ENCODE measurements at regions not wholly inside any gene's neighbourhood (a gene's known extent, or its start where the extent isn't known, plus 50 kb on each side); places are given as distances from the start of the nearest gene placed in this dataset.

- Histone ChIP-seq H3K4me3 (ENCODE audit: low read length, poor library complexity, severe bottlenecking) (peak overlapping the region; percentile 2), H3K9ac (ENCODE audit: low read depth, low read length, poor library complexity, severe bottlenecking) (peak overlapping the region; percentile 38), H3K79me2 (ENCODE audit: insufficient read depth, low read length) (no peaks in the 10 kb centered on the region), H4K20me1 (ENCODE audit: insufficient read depth, low read length, poor library complexity, severe bottlenecking) (no peaks in the 10 kb centered on the region), H3K4me2 (ENCODE audit: low read depth, low read length, poor library complexity, severe bottlenecking) (peak overlapping the region; percentile 33), H3K9me2 (replicated peaks; ENCODE audit: low read depth, low read length) (no peaks in the 10 kb centered on the region), H3K36me3 (ENCODE audit: insufficient read depth, low read length) (no peaks in the 10 kb centered on the region), H3K4me1 (ENCODE audit: insufficient read depth, low read length, poor library complexity, severe bottlenecking) (peaks cover 60% of the 10 kb centered on the region), H3K27me3 (ENCODE audit: insufficient read depth, low read length, poor library complexity, severe bottlenecking) (no peaks in the 10 kb centered on the region), H2AFZ (ENCODE audit: low read length) (peak overlapping the region; percentile 57), H3K9me3 (ENCODE audit: insufficient read depth, low read depth, low read length) (no peaks in the 10 kb centered on the region), H3F3A (ENCODE audit: low read depth) (no peaks in the 10 kb centered on the region)
- TF ChIP-seq CTCF (conservative IDR thresholded peaks at IDR 0.05; ENCODE audit: low read length) (no peak), EZH2phosphoT487 (IDR thresholded peaks at IDR 0.05; ENCODE audit: borderline replicate concordance) (no peak)
These were observed 68.4 kb upstream of the RTN4 start for GRCh38 chr2:55118643-55119083.

- no peaks in the 10 kb centered on the region for H4K20me1 ChIP-seq (ENCODE audit: insufficient read depth, low read length, poor library complexity, severe bottlenecking)
- no peak overlapping the region for H3K4me3 ChIP-seq (ENCODE audit: low read length, poor library complexity, severe bottlenecking)
- H3K9ac ChIP-seq (ENCODE audit: low read depth, low read length, poor library complexity, severe bottlenecking) = no peak overlapping the region
- no peak for TF ChIP-seq CTCF (conservative IDR thresholded peaks at IDR 0.05; ENCODE audit: low read length)
- TF ChIP-seq EZH2phosphoT487 (IDR thresholded peaks at IDR 0.05; ENCODE audit: borderline replicate concordance) = no peak
- H3K4me2 ChIP-seq (ENCODE audit: low read depth, low read length, poor library complexity, severe bottlenecking) = no peak overlapping the region
- H3K79me2 ChIP-seq (ENCODE audit: insufficient read depth, low read length) = no peaks in the 10 kb centered on the region
- H2AFZ ChIP-seq (ENCODE audit: low read length) = no peak overlapping the region
- no peaks in the 10 kb centered on the region for H3K27me3 ChIP-seq (ENCODE audit: insufficient read depth, low read length, poor library complexity, severe bottlenecking)
- no peaks in the 10 kb centered on the region for H3K9me3 ChIP-seq (ENCODE audit: insufficient read depth, low read depth, low read length)
- peaks cover 77% of the 10 kb centered on the region for H3K4me1 ChIP-seq (ENCODE audit: insufficient read depth, low read length, poor library complexity, severe bottlenecking)
- H3K9me2 ChIP-seq (replicated peaks; ENCODE audit: low read depth, low read length) = no peaks in the 10 kb centered on the region
- H3K36me3 ChIP-seq (ENCODE audit: insufficient read depth, low read length) = no peaks in the 10 kb centered on the region
- H3F3A ChIP-seq (ENCODE audit: low read depth) = peaks cover 3% of the 10 kb centered on the region; the same call in 1 of the 2 replicates
These were observed 66.7 kb upstream of the RTN4 start for GRCh38 chr2:55116966-55117365.

GRCh38 chr2:55116598-55116964 lies 66.3 kb upstream of the RTN4 start:
- no peaks in the 10 kb centered on the region for H3K36me3 ChIP-seq (ENCODE audit: insufficient read depth, low read length)
- H3K9me3 ChIP-seq (ENCODE audit: insufficient read depth, low read depth, low read length) = no peaks in the 10 kb centered on the region
- no peaks in the 10 kb centered on the region for H3K27me3 ChIP-seq (ENCODE audit: insufficient read depth, low read length, poor library complexity, severe bottlenecking)
- no peak overlapping the region for H3K4me3 ChIP-seq (ENCODE audit: low read length, poor library complexity, severe bottlenecking)
- no peak overlapping the region for H2AFZ ChIP-seq (ENCODE audit: low read length)
- no peaks in the 10 kb centered on the region for H4K20me1 ChIP-seq (ENCODE audit: insufficient read depth, low read length, poor library complexity, severe bottlenecking)
- H3K9me2 ChIP-seq (replicated peaks; ENCODE audit: low read depth, low read length) = no peaks in the 10 kb centered on the region
- peaks cover 4% of the 10 kb centered on the region; the same call in 1 of the 2 replicates for H3F3A ChIP-seq (ENCODE audit: low read depth)
- H3K9ac ChIP-seq (ENCODE audit: low read depth, low read length, poor library complexity, severe bottlenecking) = no peak overlapping the region
- peaks cover 79% of the 10 kb centered on the region for H3K4me1 ChIP-seq (ENCODE audit: insufficient read depth, low read length, poor library complexity, severe bottlenecking)
- no peaks in the 10 kb centered on the region for H3K79me2 ChIP-seq (ENCODE audit: insufficient read depth, low read length)
- TF ChIP-seq CTCF (conservative IDR thresholded peaks at IDR 0.05; ENCODE audit: low read length) (no peak), EZH2phosphoT487 (IDR thresholded peaks at IDR 0.05; ENCODE audit: borderline replicate concordance) (no peak)
- H3K4me2 ChIP-seq (ENCODE audit: low read depth, low read length, poor library complexity, severe bottlenecking) = no peak overlapping the region
